ENCODE measurements at regions not wholly inside any gene's neighbourhood (a gene's known extent, or its start where the extent isn't known, plus 50 kb on each side); places are given as distances from the start of the nearest gene placed in this dataset.

DNA sequence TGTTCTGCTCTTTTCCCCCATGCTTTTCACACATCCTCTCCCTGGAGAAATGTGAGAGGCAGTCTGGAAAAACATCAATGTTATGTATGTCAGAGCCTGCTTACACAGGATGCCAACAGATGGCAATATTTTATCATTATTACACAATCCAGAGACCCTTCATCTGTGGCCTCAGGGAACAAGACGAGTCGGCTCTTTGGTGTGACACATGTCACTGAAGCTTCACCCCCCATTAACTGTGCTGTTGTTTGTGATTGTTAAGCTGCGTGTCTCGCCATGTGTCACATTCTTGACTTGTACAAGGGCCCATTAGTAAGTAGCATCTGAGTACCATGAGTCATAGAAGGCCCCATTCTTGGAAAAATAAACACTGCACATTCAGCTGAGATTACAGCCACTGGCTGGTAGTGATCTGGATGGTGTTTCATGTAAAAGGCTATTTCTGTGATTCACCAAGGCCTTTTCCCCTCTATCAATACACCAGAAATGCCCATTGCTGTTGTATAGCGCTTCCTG is 682.1 kb upstream of the SOX9 start:
- TF ChIP-seq ASH2L (IDR thresholded peaks at IDR 0.05; ENCODE audit: low read length) (no peak), RAD21 (IDR thresholded peaks at IDR 0.05 in 1 of 2, conservative IDR thresholded peaks at IDR 0.05 in 1 of 2; ENCODE audit: low read depth in 2 of 2, low read length in 2 of 2) (no peak), GABPA (IDR thresholded peaks at IDR 0.05; ENCODE audit: borderline replicate concordance, insufficient read depth, low read length) (no peak), POLR2A (IDR thresholded peaks at IDR 0.05; ENCODE audit: control extremely low read depth in 1 of 2, low read depth in 2 of 2, low read length in 2 of 2) (no peak), EP300 (IDR thresholded peaks at IDR 0.05; ENCODE audit: borderline replicate concordance in 1 of 2, low read depth in 2 of 2, low read length in 2 of 2) (no peak), SIN3A (conservative IDR thresholded peaks at IDR 0.05 in 1 of 2, IDR thresholded peaks at IDR 0.05 in 1 of 2; ENCODE audit: low read depth in 1 of 2, low read length in 2 of 2) (no peak), SIX5 (IDR thresholded peaks at IDR 0.05; ENCODE audit: low read depth, low read length) (no peak), EZH2 (IDR thresholded peaks at IDR 0.05; ENCODE audit: low read depth, low read length, severe bottlenecking) (no peak), NRF1 (IDR thresholded peaks at IDR 0.05; ENCODE audit: low read depth, low read length) (no peak)
- TF ChIP-seq, protein P1, sequence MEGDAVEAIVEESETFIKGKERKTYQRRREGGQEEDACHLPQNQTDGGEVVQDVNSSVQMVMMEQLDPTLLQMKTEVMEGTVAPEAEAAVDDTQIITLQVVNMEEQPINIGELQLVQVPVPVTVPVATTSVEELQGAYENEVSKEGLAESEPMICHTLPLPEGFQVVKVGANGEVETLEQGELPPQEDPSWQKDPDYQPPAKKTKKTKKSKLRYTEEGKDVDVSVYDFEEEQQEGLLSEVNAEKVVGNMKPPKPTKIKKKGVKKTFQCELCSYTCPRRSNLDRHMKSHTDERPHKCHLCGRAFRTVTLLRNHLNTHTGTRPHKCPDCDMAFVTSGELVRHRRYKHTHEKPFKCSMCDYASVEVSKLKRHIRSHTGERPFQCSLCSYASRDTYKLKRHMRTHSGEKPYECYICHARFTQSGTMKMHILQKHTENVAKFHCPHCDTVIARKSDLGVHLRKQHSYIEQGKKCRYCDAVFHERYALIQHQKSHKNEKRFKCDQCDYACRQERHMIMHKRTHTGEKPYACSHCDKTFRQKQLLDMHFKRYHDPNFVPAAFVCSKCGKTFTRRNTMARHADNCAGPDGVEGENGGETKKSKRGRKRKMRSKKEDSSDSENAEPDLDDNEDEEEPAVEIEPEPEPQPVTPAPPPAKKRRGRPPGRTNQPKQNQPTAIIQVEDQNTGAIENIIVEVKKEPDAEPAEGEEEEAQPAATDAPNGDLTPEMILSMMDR (IDR thresholded peaks at IDR 0.05; ENCODE audit: control extremely low read depth in 1 of 3, insufficient read depth in 1 of 3, low read depth in 1 of 3, low read length in 3 of 3) = no peak
- TF ChIP-seq, protein P2, sequence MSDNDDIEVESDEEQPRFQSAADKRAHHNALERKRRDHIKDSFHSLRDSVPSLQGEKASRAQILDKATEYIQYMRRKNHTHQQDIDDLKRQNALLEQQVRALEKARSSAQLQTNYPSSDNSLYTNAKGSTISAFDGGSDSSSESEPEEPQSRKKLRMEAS (IDR thresholded peaks at IDR 0.05) = no peak
